GM19438 (cell line): ENCODE measurements at regions not wholly inside any gene's neighbourhood (a gene's known extent, or its start where the extent isn't known, plus 50 kb on each side); places are given as distances from the start of the nearest gene placed in this dataset.

Experiments used
- ATAC-seq: cut with Tn5 transposase; IDR thresholded peaks from one replicate; pipeline ENCODE4 v1.9.1; 2021; ENCODE audit warnings: low read depth; ENCODE audit not compliant: unreplicated experiment

- no peak for ATAC-seq
Observed at GRCh38 chr7:17721736-17722285, 218.5 kb downstream of the SNX13 start.

- no peak for ATAC-seq
Observed at GRCh38 chr7:17722798-17723197, 217.5 kb downstream of the SNX13 start.

- no peak for ATAC-seq
Observed at GRCh38 chr7:17725821-17726220, 214.5 kb downstream of the SNX13 start.

GRCh38 chr7:17732083-17732482, 208.2 kb downstream of the SNX13 start:
- no peak for ATAC-seq
